Panc1 (cell line): ENCODE measurements at regions not wholly inside any gene's neighbourhood (a gene's known extent, or its start where the extent isn't known, plus 50 kb on each side); places are given as distances from the start of the nearest gene placed in this dataset.

Source experiments
- CTCF ChIP-seq: fragments of 450-650 bp; IDR thresholded peaks from 2 replicates; pipeline ENCODE4 v1.5.1; 2017; ENCODE audit warnings: mild to moderate bottlenecking
- POLR2AphosphoS5 ChIP-seq: IDR thresholded peaks from 2 replicates; pipeline ENCODE4 v1.6.1; 2012; ENCODE audit warnings: mild to moderate bottlenecking, low read depth, low read length, moderate library complexity
- SIN3A ChIP-seq: IDR thresholded peaks from 2 replicates; pipeline ENCODE4 v1.6.1; 2012; ENCODE audit warnings: low read depth, mild to moderate bottlenecking, low read length, moderate library complexity, borderline replicate concordance; ENCODE audit not compliant: insufficient read depth

GRCh38 chr5:91297994-91298393 is 85.1 kb downstream of the ARRDC3 start:
- TF ChIP-seq CTCF (no peak), POLR2AphosphoS5 (no peak), SIN3A (no peak)
